ENCODE measurements at regions not wholly inside any gene's neighbourhood (a gene's known extent, or its start where the extent isn't known, plus 50 kb on each side); places are given as distances from the start of the nearest gene placed in this dataset.

DNA sequence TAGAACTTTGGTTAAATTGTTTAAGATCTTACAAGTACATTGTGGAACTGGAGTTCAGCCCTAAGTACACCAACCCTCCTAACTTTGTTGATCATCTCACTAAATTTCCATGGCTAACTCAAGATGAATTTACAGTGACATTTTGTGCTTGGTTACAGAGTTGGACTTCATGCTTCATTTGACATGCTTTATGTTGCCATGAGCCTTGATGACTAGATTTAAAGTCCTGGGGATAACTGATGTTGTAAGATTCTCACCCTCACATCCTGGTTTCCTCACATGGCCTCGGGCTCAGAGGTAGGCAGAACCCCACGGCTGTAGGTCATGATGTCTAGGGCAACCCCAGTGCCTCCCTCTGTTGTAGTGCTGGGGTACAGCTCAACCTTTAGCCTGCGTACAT is 397.2 kb upstream of the IGFBP3 start:
- ChIA-PET CTCF (ENCODE audit: unreplicated experiment) (no interaction called here), POLR2A (no interaction called here)
- intact Hi-C loops (cut with micrococcal nuclease; ENCODE audit: unreplicated experiment): no loop called here
- Histone ChIP-seq H3K79me2 (ENCODE audit: insufficient read depth, low read depth, low read length) (no peaks in the 10 kb centered on the region), H3K27ac (ENCODE audit: low read depth, low read length, poor library complexity, severe bottlenecking) (no peak overlapping the region), H3K4me2 (ENCODE audit: low read length) (no peak overlapping the region), H3K4me1 (ENCODE audit: insufficient read depth, low read length, poor library complexity, severe bottlenecking) (no peaks in the 10 kb centered on the region), H3K36me3 (ENCODE audit: insufficient read depth, low read length) (no peaks in the 10 kb centered on the region), H2AFZ (ENCODE audit: low read length) (no peak overlapping the region), H3K4me3 (ENCODE audit: low read depth, low read length, poor library complexity, severe bottlenecking) (no peak overlapping the region), H3K9me3 (ENCODE audit: low read length) (no peaks in the 10 kb centered on the region), H4K20me1 (ENCODE audit: insufficient read depth, low read length) (no peaks in the 10 kb centered on the region), H3K9me2 (ENCODE audit: insufficient read depth, low read length) (no peaks in the 10 kb centered on the region; the same call in 1 of the 2 replicates)
- DNase-seq (ENCODE audit: low spot score): no peak
- TF ChIP-seq, protein P1, sequence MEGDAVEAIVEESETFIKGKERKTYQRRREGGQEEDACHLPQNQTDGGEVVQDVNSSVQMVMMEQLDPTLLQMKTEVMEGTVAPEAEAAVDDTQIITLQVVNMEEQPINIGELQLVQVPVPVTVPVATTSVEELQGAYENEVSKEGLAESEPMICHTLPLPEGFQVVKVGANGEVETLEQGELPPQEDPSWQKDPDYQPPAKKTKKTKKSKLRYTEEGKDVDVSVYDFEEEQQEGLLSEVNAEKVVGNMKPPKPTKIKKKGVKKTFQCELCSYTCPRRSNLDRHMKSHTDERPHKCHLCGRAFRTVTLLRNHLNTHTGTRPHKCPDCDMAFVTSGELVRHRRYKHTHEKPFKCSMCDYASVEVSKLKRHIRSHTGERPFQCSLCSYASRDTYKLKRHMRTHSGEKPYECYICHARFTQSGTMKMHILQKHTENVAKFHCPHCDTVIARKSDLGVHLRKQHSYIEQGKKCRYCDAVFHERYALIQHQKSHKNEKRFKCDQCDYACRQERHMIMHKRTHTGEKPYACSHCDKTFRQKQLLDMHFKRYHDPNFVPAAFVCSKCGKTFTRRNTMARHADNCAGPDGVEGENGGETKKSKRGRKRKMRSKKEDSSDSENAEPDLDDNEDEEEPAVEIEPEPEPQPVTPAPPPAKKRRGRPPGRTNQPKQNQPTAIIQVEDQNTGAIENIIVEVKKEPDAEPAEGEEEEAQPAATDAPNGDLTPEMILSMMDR (conservative IDR thresholded peaks at IDR 0.05; ENCODE audit: low read length): no peak
- no peak for TF ChIP-seq EZH2phosphoT487 (IDR thresholded peaks at IDR 0.05; ENCODE audit: borderline replicate concordance, low read depth, low read length)
- no TSS peak for BruUV-seq (replicated peaks)

DNA sequence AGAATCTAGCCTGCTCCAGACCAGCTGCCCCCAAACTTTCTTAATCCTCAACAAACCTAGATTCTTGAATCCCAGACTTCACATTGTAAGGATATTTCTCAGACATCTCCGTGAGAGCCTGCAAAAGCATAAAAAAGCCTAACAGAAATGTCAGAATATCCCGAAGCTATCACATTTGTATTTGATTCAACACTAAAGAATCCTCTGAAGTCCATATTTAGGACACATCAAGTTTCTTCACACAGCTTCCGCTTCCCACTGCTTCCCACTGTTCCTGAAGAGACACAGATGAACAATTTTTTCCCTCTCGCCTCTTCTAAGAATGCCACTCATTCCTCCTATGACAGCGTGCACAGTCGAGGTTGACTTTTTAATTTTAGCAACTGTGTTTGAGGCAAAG is 396.2 kb upstream of the IGFBP3 start:
- no TSS peak for BruUV-seq (replicated peaks)
- CTCF ChIA-PET (ENCODE audit: unreplicated experiment): no interaction called here
- DNase-seq (ENCODE audit: low spot score): no peak
- H3K36me3 ChIP-seq (ENCODE audit: insufficient read depth, low read length): no peaks in the 10 kb centered on the region
- H3K9me3 ChIP-seq (ENCODE audit: low read length): no peaks in the 10 kb centered on the region
- H3K4me2 ChIP-seq (ENCODE audit: low read length): no peak overlapping the region
- no peaks in the 10 kb centered on the region for H3K79me2 ChIP-seq (ENCODE audit: insufficient read depth, low read depth, low read length)
- H3K4me3 ChIP-seq (ENCODE audit: low read depth, low read length, poor library complexity, severe bottlenecking): no peak overlapping the region
- TF ChIP-seq, protein P1 (conservative IDR thresholded peaks at IDR 0.05; ENCODE audit: low read length): no peak
- no peak for TF ChIP-seq EZH2phosphoT487 (IDR thresholded peaks at IDR 0.05; ENCODE audit: borderline replicate concordance, low read depth, low read length)
- POLR2A ChIA-PET: no interaction called here
- no peak overlapping the region for H2AFZ ChIP-seq (ENCODE audit: low read length)
- H3K9me2 ChIP-seq (ENCODE audit: insufficient read depth, low read length): no peaks in the 10 kb centered on the region; the same call in 1 of the 2 replicates
- intact Hi-C loops (cut with micrococcal nuclease; ENCODE audit: unreplicated experiment): no loop called here
- H3K4me1 ChIP-seq (ENCODE audit: insufficient read depth, low read length, poor library complexity, severe bottlenecking): no peaks in the 10 kb centered on the region
- no peak overlapping the region for H3K27ac ChIP-seq (ENCODE audit: low read depth, low read length, poor library complexity, severe bottlenecking)
- H4K20me1 ChIP-seq (ENCODE audit: insufficient read depth, low read length): no peaks in the 10 kb centered on the region

DNA sequence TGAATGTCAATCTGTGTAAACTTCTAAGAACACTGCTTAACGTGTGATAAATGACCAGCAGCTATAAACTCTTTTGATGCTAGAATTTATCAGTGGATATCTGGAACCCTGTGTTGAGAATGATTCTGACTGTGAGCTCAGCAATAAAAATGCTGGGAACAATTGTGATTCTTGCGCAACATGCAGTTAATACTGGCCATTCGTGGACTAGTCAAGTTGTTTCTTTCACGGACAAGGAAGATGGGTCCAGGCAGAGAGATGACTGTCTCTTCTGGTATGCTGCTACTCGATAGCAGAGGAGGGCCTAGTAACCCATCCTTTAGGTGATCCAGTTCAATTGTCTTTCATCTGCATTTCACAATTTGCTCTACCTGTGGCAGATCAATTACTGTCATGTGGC is 394.8 kb upstream of the IGFBP3 start:
- Histone ChIP-seq H3K4me3 (ENCODE audit: low read depth, low read length, poor library complexity, severe bottlenecking) (no peak overlapping the region), H3K4me2 (ENCODE audit: low read length) (no peak overlapping the region), H3K9me3 (ENCODE audit: low read length) (no peaks in the 10 kb centered on the region), H3K9me2 (ENCODE audit: insufficient read depth, low read length) (no peaks in the 10 kb centered on the region; the same call in 1 of the 2 replicates), H3K27ac (ENCODE audit: low read depth, low read length, poor library complexity, severe bottlenecking) (no peak overlapping the region), H3K36me3 (ENCODE audit: insufficient read depth, low read length) (no peaks in the 10 kb centered on the region), H2AFZ (ENCODE audit: low read length) (no peak overlapping the region), H3K4me1 (ENCODE audit: insufficient read depth, low read length, poor library complexity, severe bottlenecking) (no peaks in the 10 kb centered on the region), H4K20me1 (ENCODE audit: insufficient read depth, low read length) (no peaks in the 10 kb centered on the region), H3K79me2 (ENCODE audit: insufficient read depth, low read depth, low read length) (no peaks in the 10 kb centered on the region)
- POLR2A ChIA-PET: no interaction called here
- TF ChIP-seq, protein P1 (conservative IDR thresholded peaks at IDR 0.05; ENCODE audit: low read length): no peak
- TF ChIP-seq EZH2phosphoT487 (IDR thresholded peaks at IDR 0.05; ENCODE audit: borderline replicate concordance, low read depth, low read length): no peak
- BruUV-seq (replicated peaks): no TSS peak
- intact Hi-C loops (cut with micrococcal nuclease; ENCODE audit: unreplicated experiment): no loop called here
- CTCF ChIA-PET (ENCODE audit: unreplicated experiment): no interaction called here
- no peak for DNase-seq (ENCODE audit: low spot score)
